ENCODE measurements at regions not wholly inside any gene's neighbourhood (a gene's known extent, or its start where the extent isn't known, plus 50 kb on each side); places are given as distances from the start of the nearest gene placed in this dataset.

DNA sequence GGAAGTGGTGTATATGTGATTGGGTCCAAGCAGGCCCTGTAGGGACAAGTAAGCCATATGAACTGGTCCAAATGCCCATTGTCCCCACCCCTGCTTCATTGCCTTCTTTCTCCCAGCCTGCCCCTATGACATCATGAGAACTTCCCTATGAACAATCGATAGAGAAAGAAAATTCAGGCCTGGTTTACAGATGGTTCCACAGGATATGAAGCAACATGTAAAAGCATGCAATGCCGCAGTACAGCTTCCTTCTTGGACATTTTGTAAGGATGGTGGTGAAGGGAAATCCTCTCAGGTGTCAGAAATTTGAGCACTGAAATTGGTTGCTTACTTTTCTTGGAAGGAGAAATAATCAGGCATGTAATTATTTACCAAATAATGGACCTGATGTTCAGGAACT lies 581.7 kb downstream of the MRPL39 start:
- DNase-seq, result no peak

DNA sequence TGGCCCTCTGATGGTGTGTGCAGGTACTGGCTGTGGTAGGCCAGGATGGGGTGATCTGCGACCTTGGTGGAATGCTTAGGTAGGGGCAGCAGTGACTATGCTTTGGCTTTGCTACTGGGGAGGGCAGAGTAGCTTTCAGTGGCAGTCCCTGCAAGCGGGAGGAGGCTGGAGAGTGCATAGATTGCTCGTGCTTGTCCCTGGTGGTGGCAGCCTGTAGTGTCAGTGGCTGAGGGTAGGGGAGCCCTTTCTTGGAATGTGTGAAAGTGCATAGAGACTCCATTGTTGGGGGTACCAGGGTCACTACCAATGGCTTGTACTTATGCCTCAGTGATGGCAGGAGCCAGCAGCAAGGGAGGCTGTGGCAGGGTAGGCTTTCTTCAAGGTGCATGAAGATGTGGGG lies 582.6 kb downstream of the MRPL39 start:
- no peak for DNase-seq

DNA sequence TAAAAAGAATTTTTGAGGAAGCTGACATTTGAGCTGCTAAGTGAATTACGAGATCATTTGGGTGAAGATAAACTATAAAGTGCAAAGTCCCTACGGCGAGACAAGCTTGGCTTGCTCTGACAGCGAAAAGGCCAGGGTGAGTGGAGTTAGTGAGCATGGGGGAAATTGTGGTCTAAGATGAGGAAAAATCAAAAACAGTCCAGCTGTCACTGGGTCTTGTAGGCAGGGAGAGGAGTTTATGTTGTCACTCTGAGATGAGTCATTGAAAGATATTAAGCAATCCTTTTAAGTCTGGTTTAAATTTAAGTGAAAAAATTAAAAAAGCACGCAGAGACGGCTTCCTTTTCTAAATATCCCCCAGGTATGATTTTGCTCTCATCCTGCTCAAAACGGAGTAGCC lies 601.9 kb downstream of the MRPL39 start:
- peak in 1 of 3 donors; percentile 27 for DNase-seq

DNA sequence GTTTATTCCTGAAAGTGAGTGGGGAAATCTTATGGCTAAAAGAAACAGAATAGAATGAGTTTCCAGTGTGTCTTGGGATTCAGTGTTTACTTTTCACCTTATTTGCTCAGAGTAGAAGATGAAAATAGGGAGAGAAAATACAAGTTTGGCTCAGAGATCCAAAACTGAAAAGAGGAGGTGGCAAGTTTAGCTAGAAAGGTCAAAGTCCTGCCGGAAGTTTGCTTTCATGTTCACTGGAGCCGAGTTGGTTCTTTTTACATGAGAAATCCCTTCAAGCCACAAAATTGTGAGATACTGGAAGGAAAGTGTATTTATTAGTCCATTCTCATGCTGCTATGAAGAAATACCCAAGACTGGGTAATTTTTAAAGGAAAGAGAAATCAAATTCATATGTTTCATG lies 604.6 kb downstream of the MRPL39 start:
- no peak for DNase-seq

DNA sequence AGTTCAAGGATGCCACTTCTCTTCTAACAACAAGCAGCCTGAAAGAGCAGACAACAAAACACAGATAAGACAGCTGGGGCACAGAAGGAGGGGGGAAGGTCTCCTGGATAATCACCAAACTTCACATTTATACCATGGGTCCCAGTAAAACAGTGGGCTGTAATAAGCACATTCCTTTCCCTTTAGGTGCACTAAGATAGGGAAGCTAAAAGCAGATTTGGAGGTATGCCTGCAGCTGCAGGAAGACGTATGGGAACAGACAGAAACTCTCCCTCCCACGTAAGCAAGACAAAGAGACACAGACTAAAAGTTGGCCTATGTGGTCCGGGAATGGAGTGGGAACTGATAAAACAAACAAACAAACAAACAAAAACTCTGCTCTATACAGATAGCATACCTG lies 612.1 kb downstream of the MRPL39 start:
- DNase-seq, result peak in 1 of 3 donors; percentile 11

DNA sequence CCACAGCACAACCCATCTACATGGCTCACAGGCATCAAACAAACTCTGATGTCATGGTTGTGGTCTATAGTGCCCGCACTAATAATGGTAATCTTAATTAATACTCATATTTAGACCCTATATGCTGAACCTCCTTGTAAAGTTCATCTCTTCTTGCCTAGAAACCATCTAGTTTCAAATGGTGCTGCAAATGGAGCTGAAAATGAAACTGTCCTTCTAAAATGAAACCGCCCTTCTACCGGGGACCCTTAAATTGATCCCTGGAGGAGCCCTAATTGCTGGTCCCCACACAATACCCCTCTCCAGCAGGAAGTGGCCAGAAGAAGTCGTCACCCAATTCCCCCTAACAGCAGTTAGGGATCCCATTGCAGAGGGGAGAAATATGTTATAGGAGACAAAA lies 612.6 kb downstream of the MRPL39 start:
- DNase-seq, result no peak

DNA sequence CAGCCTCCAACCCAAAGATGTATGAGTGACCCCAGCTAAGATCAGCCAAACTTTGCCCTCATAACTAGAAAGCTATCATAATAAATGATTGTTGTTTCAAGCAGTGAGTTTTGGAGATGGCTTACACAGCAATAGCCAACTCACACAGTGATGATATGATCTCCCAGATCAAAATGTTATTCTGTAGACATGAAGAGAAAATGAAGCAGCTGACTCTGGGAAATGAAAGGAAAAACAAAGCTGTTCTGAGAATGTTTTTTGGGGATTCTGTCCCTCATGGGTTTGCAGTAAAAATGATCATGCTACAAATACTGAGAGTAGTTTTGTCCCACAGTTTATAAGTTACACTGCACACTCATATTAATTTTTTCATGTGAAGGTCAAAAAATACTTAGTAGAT lies 617.8 kb downstream of the MRPL39 start:
- no peak for DNase-seq

DNA sequence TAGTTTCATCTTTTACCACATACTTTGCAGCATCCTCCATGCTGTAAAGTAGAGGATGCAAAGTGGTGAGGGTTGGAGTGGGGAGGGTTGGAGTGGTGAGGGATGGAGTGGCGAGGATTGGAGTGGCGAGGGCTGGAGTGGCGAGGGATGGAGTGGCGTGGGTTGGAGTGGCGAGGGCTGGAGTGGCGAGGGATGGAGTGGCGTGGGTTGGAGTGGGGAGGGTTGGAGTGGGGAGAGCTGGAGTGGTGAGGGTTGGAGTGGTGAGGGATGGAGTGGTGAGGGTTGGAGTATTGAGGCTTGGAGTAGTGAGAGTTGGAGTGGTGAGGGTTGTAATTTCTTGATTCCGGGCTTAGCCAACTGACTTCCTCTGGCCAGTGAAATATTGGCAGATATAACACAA lies 618.3 kb downstream of the MRPL39 start:
- no peak for DNase-seq

DNA sequence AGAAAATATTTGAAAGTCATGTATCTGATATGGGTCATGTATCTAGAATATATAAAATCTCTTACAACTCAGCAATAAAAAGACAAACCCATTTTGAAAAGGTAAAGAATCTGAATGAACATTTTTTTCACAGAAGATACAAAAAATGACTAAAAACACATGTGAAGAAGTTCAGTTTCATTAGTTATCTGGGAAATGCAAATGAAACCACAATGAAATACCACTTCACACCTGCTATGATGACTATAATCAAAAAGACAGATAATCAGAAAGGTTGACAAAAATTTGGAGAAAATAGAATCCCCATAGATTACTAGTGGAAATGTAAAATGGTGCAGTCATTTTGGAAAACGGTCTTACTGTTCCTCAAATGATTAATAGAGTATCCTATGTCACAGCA lies 631.0 kb downstream of the MRPL39 start:
- DNase-seq, result no peak

DNA sequence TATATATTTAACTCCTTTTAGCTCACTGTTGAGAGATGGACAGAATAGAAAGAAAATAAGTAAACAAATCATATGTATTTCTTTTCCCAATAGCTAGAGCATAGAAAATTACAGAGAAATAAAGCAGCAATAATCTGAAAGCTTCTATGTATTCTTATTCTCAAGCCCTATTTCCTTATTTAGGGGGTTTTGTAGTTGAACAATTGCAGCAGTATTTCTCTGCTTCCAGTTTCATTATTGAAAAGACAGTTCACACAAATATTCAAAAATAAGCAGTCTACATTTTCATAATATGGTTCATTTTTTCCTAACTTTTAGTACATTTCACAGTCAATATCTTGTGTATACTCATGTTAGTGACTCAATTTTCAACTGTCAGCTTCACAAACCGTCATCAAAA lies 638.2 kb downstream of the MRPL39 start:
- DNase-seq, result no peak

DNA sequence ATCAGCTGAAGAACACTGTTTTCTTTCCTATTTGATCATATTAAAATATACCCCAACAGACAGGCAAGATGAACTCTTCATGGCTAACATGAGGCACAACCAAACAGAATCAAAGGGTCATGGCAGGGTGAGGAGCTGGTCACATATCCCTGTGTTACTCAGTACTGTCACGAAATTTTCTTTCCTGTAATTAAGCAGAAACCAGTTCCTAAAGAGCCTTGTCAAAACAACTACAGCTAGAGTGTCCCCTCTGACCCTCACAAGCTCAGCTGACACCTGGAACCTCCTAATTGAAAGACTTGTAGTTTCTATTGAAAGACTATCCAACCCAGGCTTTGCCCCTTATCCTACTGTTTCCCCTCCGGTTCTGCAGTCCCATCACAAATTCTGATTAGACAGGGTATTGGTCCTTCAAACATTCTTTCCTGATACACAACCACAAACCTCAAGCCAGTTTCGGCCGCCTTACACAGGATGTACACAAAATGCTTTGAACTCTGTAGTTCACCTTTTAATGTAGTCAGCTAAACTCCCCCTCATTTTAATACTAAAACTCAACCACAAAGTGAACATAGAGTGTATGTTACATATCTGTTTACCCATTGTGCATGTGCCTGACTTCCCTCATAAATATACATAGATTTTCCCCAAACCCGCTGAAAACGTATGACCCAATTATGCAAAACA lies 651.9 kb downstream of the MRPL39 start:
- DNase-seq, result no peak

DNA sequence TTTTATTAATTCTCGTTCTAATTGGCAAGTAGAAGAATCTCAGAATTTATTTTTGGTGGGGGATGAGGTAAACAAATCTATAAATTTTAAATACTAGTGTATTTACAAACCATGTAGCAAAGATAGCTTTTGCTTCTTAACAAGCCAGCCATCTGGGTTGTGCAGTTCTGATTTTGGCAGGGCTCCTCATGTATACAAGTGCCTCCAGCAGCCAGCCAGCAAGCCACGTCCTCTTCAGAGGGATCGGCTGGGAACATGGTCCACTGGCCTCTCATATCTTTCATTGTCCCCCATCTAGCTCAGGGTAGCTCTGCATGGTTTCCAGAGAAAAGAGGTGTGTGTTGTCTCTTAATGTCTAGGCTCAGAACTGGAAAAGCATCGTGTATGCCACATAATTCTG lies 659.1 kb downstream of the MRPL39 start:
- peak in 1 of 3 donors; percentile 4 for DNase-seq

DNA sequence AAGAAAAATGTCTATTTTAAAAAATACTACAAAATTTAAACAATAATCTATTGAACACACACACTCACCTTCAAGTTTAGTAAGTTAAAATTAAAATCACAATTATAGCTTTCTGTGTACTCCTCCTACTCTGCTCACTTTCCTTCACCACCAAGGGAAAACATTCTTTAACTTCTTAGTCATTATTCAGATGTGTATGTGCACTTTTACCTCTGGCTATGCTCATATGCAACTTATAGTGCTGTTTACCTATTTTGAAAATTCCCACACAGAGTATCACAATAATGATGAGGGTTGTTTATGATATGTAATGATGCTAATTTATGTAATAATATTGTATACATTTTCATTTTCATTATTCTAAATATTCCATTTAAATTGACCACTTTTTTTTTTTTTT lies 661.4 kb downstream of the MRPL39 start:
- DNase-seq, result no peak

DNA sequence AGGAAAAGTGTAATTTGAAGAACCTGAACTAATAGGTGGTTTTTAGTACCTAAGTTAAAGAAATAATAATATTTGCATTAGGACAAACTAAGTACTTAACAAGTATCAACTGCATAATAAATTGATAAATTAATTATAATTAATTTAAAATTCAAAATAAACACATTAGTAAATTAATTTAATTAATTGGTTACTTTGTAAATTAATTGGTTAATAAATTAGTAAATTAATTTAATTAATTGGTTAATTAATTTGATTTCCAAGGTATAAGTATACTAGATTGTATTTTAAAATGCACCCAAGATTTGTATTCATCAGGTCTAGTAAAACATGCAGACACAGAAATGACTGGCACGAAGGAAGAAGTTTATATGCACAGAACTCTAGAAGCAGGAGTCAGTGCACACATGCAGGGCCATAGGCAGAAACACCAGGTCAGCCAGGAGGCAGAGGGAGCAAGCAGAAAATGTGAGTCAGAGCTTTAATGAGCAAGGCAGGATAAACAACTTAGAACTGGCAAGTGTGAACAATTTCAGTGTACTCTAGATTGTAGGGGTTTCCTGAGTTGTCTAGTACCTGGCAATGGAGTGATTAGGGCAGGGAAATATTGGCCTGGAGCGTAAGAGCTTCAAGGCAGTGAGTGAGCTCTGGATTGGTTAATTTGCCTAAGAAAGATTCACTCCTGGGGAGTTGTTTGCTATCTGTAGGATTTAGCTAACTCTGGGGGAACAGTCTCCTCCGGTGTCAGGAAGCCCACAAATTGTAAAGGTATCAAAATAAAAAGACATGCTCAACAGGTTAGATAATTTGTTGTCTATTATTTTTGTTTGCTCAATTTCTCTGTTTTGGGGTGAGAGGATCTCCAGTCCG lies 665.7 kb downstream of the MRPL39 start:
- peak in 1 of 3 donors; percentile 24 for DNase-seq

DNA sequence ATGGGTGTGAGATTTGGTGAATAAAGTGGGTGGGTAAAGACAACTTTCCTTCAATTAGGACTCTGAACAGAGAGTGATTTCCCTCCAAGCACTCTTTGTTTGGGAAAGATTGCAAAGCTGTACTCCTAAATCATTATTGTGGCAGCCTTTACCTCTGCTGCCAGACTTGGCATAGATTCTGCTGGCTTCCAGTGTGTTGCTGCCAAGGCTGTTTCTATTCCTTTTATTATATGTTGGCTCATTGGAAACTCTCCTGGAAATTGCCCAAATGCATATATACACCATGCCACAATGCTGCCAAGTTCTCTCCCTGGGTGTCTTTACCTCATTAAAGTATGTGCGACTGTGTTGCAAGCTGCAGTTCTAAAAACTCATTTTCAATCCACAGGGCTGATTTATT lies 668.0 kb downstream of the MRPL39 start:
- peak in 1 of 3 donors; percentile 6 for DNase-seq

DNA sequence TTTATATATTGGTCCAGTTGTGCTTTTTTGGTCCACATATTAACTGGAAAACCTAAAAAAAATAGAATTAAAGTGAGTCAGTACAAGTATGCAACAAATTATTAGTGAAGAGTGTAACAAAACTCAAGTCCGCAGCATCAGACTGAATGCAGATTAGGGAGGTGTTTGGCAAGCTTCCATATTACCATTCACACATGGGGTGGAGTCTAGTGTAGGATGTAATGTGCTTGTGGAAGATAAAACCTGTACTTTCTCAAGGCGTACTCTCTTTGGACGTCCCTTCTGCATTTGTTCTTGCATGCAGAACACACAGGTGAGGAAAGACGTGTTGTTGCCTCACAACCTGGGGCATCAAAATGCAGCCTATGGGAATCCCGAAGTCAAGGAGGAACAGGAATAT lies 668.7 kb downstream of the MRPL39 start:
- no peak for DNase-seq

DNA sequence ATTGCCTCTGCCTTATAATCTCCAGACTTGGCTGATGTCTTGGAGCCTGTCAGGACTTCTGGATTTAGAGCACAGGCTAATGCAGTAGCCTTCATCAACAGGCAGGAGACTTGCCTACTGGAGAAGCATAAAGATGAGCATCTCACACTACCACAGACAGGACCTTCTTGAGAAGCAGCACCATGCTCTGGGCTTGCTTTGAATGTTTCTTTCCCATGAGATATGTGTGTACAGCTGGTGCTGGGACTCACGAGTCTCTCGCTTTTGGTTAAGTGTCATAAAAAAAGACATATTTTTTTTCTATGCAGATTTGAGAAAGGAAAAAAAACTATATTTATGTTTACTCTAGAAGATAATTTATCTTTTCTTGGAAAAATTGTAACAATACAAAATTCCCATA lies 671.3 kb downstream of the MRPL39 start:
- peak in 1 of 3 donors; percentile 4 for DNase-seq

DNA sequence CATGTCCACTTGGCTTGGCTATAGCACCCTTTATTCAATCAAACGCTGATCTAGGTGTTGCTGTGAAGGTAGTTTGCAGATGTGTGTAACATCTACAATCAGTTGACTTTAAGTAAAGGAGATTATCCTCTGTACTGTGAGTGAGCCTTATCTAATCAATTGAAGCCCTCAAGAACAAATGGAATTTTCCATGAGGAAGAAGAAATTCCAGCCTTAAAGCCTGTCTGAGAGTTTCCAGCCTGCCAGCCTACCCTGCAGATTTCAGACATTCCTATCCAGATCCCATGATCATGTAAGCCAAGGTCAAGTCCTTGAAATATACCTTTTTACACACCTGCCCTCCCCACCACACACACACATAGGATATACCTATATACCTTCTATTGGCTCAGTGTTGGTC lies 696.7 kb downstream of the MRPL39 start:
- DNase-seq, result no peak

DNA sequence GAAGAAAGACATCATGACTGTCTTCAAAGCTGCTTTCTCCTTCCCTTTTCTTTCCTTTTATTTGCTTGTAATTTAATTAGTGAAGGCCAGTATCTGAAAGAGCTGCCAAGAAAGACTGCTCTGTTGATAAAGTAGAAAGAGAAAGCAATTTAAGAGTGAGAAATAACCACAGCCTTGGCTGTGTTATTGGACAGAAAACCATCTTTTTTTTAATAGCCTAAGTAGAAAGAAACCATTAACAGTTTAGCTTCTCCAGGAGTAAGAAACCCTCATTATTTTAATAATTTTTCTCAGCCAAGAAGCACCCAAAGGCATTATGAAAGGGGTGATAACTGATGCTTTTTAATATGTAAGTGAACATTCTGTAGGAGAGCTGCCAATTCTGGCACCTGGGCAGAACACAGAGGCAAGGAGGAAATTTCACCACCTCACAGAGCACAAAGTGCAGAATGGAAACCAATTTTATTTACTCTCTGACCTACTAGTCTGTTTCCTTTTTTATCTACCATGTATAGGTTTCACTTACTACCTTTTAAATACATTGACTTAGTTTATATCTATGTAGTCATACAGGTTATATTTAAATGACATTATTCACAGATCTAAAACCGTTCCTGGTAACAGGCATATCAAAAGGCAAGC lies 703.2 kb downstream of the MRPL39 start:
- no peak for DNase-seq

DNA sequence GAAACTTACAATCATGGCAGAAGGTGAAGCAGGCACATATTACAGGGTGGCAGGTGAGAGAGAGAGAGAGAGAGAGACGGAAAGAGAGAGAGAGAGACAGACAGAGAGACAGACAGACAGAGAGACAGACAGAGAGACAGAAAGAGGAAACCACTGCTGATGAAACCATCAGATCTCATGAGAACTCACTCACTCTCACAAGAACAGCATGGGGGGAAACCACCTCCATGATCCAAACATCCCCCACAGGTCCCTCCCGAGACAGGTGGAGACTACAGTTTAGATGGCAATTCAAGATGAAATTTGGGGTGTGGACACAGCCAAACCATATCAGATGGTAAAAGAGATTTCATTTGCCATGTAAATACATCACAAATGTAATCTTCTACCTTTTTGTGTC lies 708.1 kb downstream of the MRPL39 start:
- DNase-seq, result no peak

DNA sequence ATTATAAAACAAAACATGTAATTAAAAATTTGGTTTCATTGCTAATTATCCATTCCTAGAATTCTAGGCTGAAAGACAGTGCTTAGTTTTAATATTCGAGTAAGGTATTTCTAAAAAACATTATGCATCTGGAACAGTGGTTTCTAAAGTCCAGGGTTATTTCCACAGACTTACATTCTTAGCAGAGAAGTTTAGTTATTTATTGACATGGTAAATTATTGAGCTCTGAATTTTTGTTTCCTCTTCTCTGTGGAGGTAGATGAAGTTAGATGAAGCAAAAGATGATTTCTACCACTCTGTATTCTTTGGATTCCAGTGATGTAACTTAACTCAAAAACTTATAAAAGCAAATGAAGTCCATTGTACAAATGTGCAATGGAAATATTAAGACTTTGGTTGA lies 709.4 kb downstream of the MRPL39 start:
- no peak for DNase-seq

DNA sequence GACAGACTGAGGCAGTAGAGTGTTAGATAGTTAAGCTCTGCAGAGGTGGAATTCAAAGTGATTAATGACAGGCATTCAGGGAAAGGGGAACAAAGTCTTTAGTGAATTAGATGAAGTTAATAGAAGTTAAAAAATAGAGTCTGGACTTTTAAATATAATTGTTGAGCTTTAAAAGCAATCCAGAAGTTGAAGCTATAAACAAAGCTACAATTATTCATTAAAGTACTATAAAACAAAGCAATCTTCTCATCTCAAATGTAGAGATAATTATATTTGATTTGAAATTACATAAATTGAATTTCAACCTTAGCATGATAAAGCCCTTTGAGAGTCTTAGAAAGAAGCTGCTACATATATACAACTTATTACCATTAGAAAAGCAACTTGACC lies 710.6 kb downstream of the MRPL39 start:
- no peak for DNase-seq

Measured in muscle of back (tissue), 3 donors.